Choroid plexus epithelial cell (primary cell): ENCODE measurements at regions not wholly inside any gene's neighbourhood (a gene's known extent, or its start where the extent isn't known, plus 50 kb on each side); places are given as distances from the start of the nearest gene placed in this dataset.

Source experiments
- DNase-seq: peaks from one replicate; pipeline ENCODE4 v3.0.0-alpha.2; 2010; ENCODE audit warnings: low read depth
- H3K4me3 ChIP-seq: 2 replicates; pipeline ENCODE4 v1.5.1; 2011; ENCODE audit warnings: low read depth, mild to moderate bottlenecking, control low read depth, low read length, moderate library complexity
- CTCF ChIP-seq: conservative IDR thresholded peaks from 2 replicates; pipeline ENCODE4 v1.5.1; 2011; ENCODE audit warnings: low read depth, mild to moderate bottlenecking, control low read depth, inconsistent platforms, low read length, moderate library complexity

GRCh38 chr9:88721025-88721424 lies 186.0 kb downstream of the NXNL2 start:
- no peak for DNase-seq
- TF ChIP-seq CTCF, result no peak

GRCh38 chr9:88721495-88722279 lies 186.7 kb downstream of the NXNL2 start:
- TF ChIP-seq CTCF, result no peak
- H3K4me3 ChIP-seq, result no peak overlapping the region
- no peak for DNase-seq

More at GRCh38 chr9:88721025-88721424, 186.0 kb downstream of the NXNL2 start:
- H3K4me3 ChIP-seq, result no peak overlapping the region

GRCh38 chr9:88722753-88723152 lies 187.8 kb downstream of the NXNL2 start:
- peak; percentile 55 for DNase-seq
- peak; percentile 63 for TF ChIP-seq CTCF
- H3K4me3 ChIP-seq, result no peak overlapping the region

- TF ChIP-seq CTCF, result no peak
Observed at GRCh38 chr9:88723751-88724150, 188.8 kb downstream of the NXNL2 start.

GRCh38 chr9:88724331-88724730 lies 189.4 kb downstream of the NXNL2 start:
- H3K4me3 ChIP-seq, result no peak overlapping the region
- DNase-seq, result no peak
- TF ChIP-seq CTCF, result no peak

More at GRCh38 chr9:88723751-88724150, 188.8 kb downstream of the NXNL2 start:
- DNase-seq, result no peak
- no peak overlapping the region for H3K4me3 ChIP-seq

- no peak for TF ChIP-seq CTCF
- H3K4me3 ChIP-seq, result no peak overlapping the region
- DNase-seq, result no peak
Observed at GRCh38 chr9:88725300-88726019, 190.5 kb downstream of the NXNL2 start.
